Esophagus squamous epithelium (tissue), 5 donors: ENCODE measurements at regions not wholly inside any gene's neighbourhood (a gene's known extent, or its start where the extent isn't known, plus 50 kb on each side); places are given as distances from the start of the nearest gene placed in this dataset.

ENCODE experiments used
- DNase-seq: peaks from one replicate; lab custom pipeline; 2025; lab: John Stamatoyannopoulos, UW
- H3K27ac ChIP-seq, 4 donors: fragments of 200-600 bp; sonication (generic); one replicate each; pipeline ENCODE4 v1.5.1; 2016 to 2019; ENCODE audit warnings: mild to moderate bottlenecking in 1 of 4
- H3K27me3 ChIP-seq, 4 donors: fragments of 200-600 bp; sonication (generic); 1 replicate in 3 of 4; 2 replicates in 1 of 4; pipeline versions ENCODE4 v1.5.1 to v1.6.0; 2017 to 2021; ENCODE audit warnings: antibody characterized with exemption in 1 of 4
- H3K36me3 ChIP-seq, 3 donors: fragments of 200-600 bp; sonication (generic); one replicate each; pipeline ENCODE4 v1.5.1; 2016 to 2019
- H3K4me1 ChIP-seq, 3 donors: fragments of 200-600 bp; sonication (generic); one replicate each; pipeline ENCODE4 v1.5.1; 2017 to 2019
- H3K4me3 ChIP-seq, 4 donors: fragments of 200-600 bp; sonication (generic); 1 replicate in 3 of 4; 2 replicates in 1 of 4; pipeline ENCODE4 v1.5.1; 2016 to 2019; ENCODE audit warnings: mild to moderate bottlenecking in 2 of 4, moderate library complexity in 1 of 4
- H3K9me3 ChIP-seq, 3 donors: fragments of 200-600 bp; sonication (generic); one replicate each; pipeline ENCODE4 v1.5.1; 2016 to 2019
- CTCF ChIP-seq, 6 experiments: fragments of 450-650 bp in 4 of 6; fragments of 200-600 bp in 2 of 6; sonication (generic) in 2 of 6; IDR thresholded peaks; one replicate each; pipeline ENCODE4 v1.5.1; 2016 to 2019; ENCODE audit warnings: antibody characterized with exemption in 6 of 6, mild to moderate bottlenecking in 4 of 6, moderate library complexity in 4 of 6
- POLR2A ChIP-seq, 4 donors: fragments of 450-650 bp; IDR thresholded peaks; one replicate each; pipeline ENCODE4 v1.6.1; 2017; ENCODE audit warnings: antibody characterized with exemption in 4 of 4, mild to moderate bottlenecking in 4 of 4, moderate library complexity in 3 of 4
- WGBS, 2 donors: methylation state at CpG; one replicate each; pipeline ENCODE4 v1.1.5; 2018; 5-methylcytosine and 5-hydroxymethylcytosine counted together
- intact Hi-C: fragments of 100-400 bp; cut with DNase I; formaldehyde crosslinking; loops from one replicate; pipeline ENCODE4 v1.15.0; 2022
- donor health status: DM: yes; HTN: yes; CAD: no.

DNA sequence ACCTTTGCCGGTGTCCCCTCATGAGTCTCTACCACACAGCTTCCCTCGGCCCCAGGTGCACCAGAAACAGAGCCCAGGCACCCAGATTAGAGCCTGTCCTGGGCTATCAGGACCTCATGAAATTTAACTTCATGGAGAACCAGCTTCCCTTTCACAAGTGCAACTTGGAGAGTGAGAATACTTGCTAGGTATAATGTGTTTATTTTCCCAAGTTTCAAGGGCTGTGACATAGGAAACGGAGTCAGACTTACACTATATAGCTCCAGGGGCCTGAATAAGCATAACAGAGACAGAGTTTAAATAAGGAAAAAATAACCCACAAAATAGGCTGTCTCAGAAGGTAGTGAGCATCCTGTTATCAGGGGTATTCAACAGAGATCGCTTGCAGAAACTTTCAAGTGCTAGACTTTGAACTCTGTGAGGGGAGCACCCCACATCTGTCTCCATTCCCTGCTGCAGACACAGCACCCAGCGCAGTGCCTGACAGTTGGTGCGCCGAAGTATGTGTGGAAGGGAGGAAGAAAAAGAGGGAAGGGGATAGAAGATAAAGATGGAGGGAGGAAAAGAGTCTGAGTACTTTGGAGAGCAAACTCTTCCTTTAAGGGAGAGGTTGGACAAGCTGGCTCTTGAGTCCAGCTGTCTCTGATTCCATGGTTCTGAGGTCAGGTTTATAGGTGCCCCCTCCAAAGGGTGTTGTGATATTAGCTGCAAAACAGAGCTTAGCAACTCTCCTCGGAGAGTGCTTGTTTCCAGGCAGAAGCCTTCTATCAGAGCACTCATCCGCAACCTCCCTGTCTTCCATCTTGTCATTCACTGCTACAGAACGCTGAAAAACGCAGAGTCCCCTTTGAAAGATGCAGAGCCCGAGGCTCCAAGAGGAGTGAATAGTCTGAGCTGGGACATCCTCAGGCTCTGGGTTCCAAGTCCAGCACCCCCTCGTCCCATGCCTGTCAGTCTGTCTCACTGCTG is 84.8 kb downstream of the CPN2 start:
- H3K4me1 ChIP-seq, result peaks cover 19 to 60% (median 25%) of the 10 kb centered on the region in 3 donors
- peak overlapping the region in 3 of 4 donors; percentile 26 to 56 (median 55) for H3K27ac ChIP-seq
- no peak overlapping the region for H3K4me3 ChIP-seq

DNA sequence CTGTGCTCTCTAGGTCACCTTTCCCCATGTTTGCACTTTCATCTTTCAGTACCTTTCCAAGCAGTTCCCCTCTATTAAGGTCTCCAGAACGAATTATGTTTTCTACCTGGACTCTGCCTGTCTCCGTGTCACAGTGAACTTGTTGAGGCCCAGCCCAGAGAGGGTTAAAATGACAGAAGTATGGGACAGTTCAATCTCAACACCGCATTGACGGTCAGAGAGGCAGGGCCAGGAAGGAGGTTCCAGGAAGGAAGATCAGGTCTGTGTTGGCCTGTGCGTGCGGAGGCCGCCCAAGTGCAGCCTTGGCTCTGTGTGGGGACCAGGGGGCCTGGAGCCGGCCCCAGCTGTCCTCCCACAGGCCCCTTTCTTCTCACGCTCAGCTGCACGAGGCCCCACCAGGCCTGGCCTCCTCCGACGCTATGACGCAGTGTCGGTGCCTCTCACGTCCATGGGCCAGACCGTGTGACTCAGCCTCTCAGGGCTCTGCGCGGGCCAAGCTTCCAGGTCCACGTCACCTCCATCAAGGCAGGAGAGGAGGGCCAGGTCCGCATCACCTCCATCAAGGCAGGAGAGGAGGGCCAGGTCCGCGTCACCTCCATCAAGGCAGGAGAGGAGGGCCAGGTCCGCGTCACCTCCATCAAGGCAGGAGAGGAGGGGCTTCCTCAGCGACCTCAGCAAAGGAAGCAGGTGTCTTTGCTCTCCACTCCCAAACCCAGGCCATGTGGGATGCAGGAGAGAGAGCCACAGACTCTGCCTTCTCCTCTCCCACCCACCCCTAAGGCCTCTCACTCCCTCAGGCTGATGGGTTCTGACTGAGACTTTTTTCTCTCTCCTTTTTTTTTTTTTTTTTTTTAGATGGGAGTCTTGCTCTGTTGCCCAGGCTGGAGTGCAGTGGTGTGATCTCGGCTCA is 83.1 kb downstream of the CPN2 start:
- Histone ChIP-seq H3K27ac (no peak overlapping the region), H3K4me3 (no peak overlapping the region), H3K9me3 (no peaks in the 10 kb centered on the region), H3K36me3 (no peaks in the 10 kb centered on the region), H3K4me1 (peaks cover 25 to 69% (median 29%) of the 10 kb centered on the region in 3 donors), H3K27me3 (no peaks in the 10 kb centered on the region)
- WGBS, 2 donors, result 80 to 82% methylated on average over 6 to 7 of the region's 26 CpGs
- TF ChIP-seq POLR2A (IDR thresholded peaks at IDR 0.05), result no peak
- no peak for TF ChIP-seq CTCF (IDR thresholded peaks at IDR 0.05)
- intact Hi-C loops, result no loop called here
- DNase-seq, result no peak

More for the DNA sequence above, 84.8 kb downstream of the CPN2 start:
- Histone ChIP-seq H3K27me3 (no peaks in the 10 kb centered on the region), H3K9me3 (no peaks in the 10 kb centered on the region), H3K36me3 (no peaks in the 10 kb centered on the region)
- WGBS, 2 donors, result 73 to 79% methylated on average over 11 to 12 of the region's 13 CpGs
- no peak for TF ChIP-seq CTCF (IDR thresholded peaks at IDR 0.05)
- TF ChIP-seq POLR2A (IDR thresholded peaks at IDR 0.05), result no peak
- intact Hi-C loops, result no loop called here
- DNase-seq, result no peak

- Histone ChIP-seq H3K36me3 (no peaks in the 10 kb centered on the region), H3K4me3 (no peak overlapping the region), H3K27ac (peak overlapping the region in 3 of 4 donors; percentile 65 to 77 (median 70)), H3K4me1 (peaks cover 25 to 69% (median 29%) of the 10 kb centered on the region in 3 donors), H3K9me3 (no peaks in the 10 kb centered on the region), H3K27me3 (no peaks in the 10 kb centered on the region)
- intact Hi-C loops, result no loop called here
- DNase-seq, result no peak
- TF ChIP-seq CTCF (IDR thresholded peaks at IDR 0.05) (no peak), POLR2A (IDR thresholded peaks at IDR 0.05) (no peak)
- WGBS, 2 donors, result 81 to 85% methylated on average over 11 to 12 of the region's 12 CpGs
Measured at GRCh38 chr3:194268654-194269512, 82.2 kb downstream of the CPN2 start.

DNA sequence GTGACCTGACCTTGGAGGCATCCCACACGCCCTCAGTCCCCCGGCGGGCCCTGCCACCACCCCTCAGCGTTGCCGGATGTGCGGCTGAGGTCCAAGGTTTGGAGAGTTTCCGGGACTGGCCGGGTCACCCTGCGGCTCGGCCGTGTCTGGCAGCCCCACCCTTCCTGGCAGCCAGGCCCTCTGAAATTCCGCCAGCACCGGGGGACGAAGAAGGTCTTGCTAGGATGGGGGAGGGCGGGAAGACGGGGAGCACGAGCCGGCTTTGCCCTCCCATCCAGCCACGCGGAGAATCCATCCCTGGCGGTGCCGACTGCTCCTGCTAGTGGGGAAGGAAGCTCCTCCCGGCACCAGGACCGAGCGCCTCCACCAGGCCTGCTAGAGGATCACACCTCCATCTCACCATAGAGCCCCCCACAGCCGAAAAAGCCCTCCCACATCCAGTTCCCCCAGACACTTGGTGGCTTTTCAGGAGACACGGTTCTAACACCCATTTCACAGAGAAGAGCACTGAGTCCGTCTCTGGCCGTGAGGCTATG is 81.5 kb downstream of the CPN2 start:
- 35 to 41% methylated on average over 7 to 12 of the region's 29 CpGs for WGBS, 2 donors
- Histone ChIP-seq H3K4me3 (peak overlapping the region in 1 of 4 donors; percentile 15), H3K9me3 (no peaks in the 10 kb centered on the region), H3K27ac (peak overlapping the region in 3 of 4 donors; percentile 65 to 77 (median 70)), H3K27me3 (no peaks in the 10 kb centered on the region), H3K4me1 (peaks cover 25 to 73% (median 32%) of the 10 kb centered on the region in 3 donors), H3K36me3 (no peaks in the 10 kb centered on the region)
- DNase-seq, result no peak
- TF ChIP-seq POLR2A (IDR thresholded peaks at IDR 0.05) (no peak), CTCF (IDR thresholded peaks at IDR 0.05) (peak in 4 of 6 experiments; percentile 25 to 31 (median 28))
- intact Hi-C loops, result no loop called here
